Stomach (tissue), 8 donors: ENCODE measurements at regions not wholly inside any gene's neighbourhood (a gene's known extent, or its start where the extent isn't known, plus 50 kb on each side); places are given as distances from the start of the nearest gene placed in this dataset.

Source experiments
- DNase-seq, 2 donors: peaks; one replicate each; pipeline versions ENCODE4 v3.0.0 to v3.0.0-alpha.2; 2013 to 2019
- H3K27ac ChIP-seq, 5 donors: fragments of 200-600 bp in 4 of 5; sonication (generic) in 4 of 5; one replicate each; pipeline ENCODE4 v1.5.1; 2013 to 2019; ENCODE audit warnings: mild to moderate bottlenecking in 1 of 5, moderate library complexity in 1 of 5
- H3K27me3 ChIP-seq, 3 donors: fragments of 200-600 bp; sonication (generic); one replicate each; pipeline ENCODE4 v1.5.1; 2017 to 2019; ENCODE audit warnings: mixed run types in 1 of 3
- H3K36me3 ChIP-seq, 4 donors: fragments of 200-600 bp; sonication (generic); 1 replicate in 3 of 4; 2 replicates in 1 of 4; pipeline ENCODE4 v1.5.1; 2016 to 2019
- H3K4me1 ChIP-seq, 4 donors: fragments of 200-600 bp; sonication (generic); one replicate each; pipeline ENCODE4 v1.5.1; 2016 to 2019
- H3K4me3 ChIP-seq, 4 donors: fragments of 200-600 bp; sonication (generic) in 3 of 4; one replicate each; pipeline ENCODE4 v1.5.1; 2016 to 2019; ENCODE audit warnings: mild to moderate bottlenecking in 1 of 4
- H3K9me3 ChIP-seq, 4 donors: fragments of 200-600 bp; sonication (generic); one replicate each; pipeline ENCODE4 v1.5.1; 2016 to 2019
- EP300 ChIP-seq: sonication (generic); formaldehyde crosslinking; IDR thresholded peaks from one replicate; pipeline ENCODE4 v1.6.1; 2017; ENCODE audit warnings: antibody characterized with exemption
- POLR2A ChIP-seq, 4 donors: fragments of 450-650 bp; IDR thresholded peaks; one replicate each; pipeline ENCODE4 v1.6.1; 2016; ENCODE audit warnings: antibody characterized with exemption in 4 of 4, control low read depth in 2 of 4, mild to moderate bottlenecking in 1 of 4, moderate library complexity in 1 of 4
- POLR2AphosphoS5 ChIP-seq, 3 donors: sonication (generic); formaldehyde crosslinking; IDR thresholded peaks; one replicate each; pipeline ENCODE4 v1.6.1; 2016; ENCODE audit warnings: antibody characterized with exemption in 3 of 3
- WGBS, 5 donors: extraction: QIAGEN DNeasy Blood & Tissue Kit in 3 of 5; methylation state at CpG; one replicate each; pipeline versions ENCODE4 v1.1.5 to v1.1.7; 2013 to 2018; 5-methylcytosine and 5-hydroxymethylcytosine counted together
- intact Hi-C: fragments of 100-400 bp; cut with DNase I; formaldehyde crosslinking; loops from one replicate; pipeline ENCODE4 v1.15.1; 2023; ENCODE audit warnings: low total_unique reads
- TF ChIP-seq, protein P1 (sequence below), 7 experiments: fragments of 450-650 bp in 4 of 7; fragments of 200-600 bp in 3 of 7; sonication (generic) in 3 of 7; IDR thresholded peaks; one replicate each; pipeline ENCODE4 v1.5.1; 2016 to 2019; ENCODE audit warnings: antibody characterized with exemption in 7 of 7, control low read depth in 2 of 7, mild to moderate bottlenecking in 1 of 7
- donor health status: healthy with polysubstance abuse.
- donor health status: Bipolar disorder and iron deficiency.
- donor health status: healthy.

DNA sequence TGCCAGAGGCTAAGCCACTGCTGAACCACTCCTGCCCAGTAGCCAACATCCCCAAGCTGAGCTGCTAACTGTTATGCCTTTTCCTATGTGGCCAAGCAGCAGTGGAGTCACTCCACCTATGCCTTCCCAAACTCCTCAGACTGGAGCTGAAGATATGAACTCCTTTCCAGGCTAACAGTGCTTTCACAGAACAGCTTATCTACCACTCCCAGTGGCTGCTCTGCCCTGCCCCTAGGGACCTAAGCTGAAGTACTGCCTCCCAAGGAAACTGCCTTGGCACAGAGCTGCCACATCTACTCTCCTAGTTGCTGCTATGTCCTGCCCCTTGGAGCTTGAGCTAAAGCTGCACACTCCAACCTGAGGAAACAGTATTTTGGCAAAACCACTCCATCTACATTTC, 275.9 kb downstream of the RBM43 start:
- DNase-seq: no peak
- Histone ChIP-seq H3K27ac (no peak overlapping the region), H3K4me1 (peaks cover 0 to 9% (median 0%) of the 10 kb centered on the region in 4 donors), H3K9me3 (peaks cover 0 to 28% (median 15%) of the 10 kb centered on the region in 4 donors), H3K27me3 (no peaks in the 10 kb centered on the region), H3K36me3 (no peaks in the 10 kb centered on the region), H3K4me3 (no peak overlapping the region)
- intact Hi-C loops: no loop called here
- no peak for TF ChIP-seq POLR2AphosphoS5 (IDR thresholded peaks at IDR 0.05)
- TF ChIP-seq, protein P1, sequence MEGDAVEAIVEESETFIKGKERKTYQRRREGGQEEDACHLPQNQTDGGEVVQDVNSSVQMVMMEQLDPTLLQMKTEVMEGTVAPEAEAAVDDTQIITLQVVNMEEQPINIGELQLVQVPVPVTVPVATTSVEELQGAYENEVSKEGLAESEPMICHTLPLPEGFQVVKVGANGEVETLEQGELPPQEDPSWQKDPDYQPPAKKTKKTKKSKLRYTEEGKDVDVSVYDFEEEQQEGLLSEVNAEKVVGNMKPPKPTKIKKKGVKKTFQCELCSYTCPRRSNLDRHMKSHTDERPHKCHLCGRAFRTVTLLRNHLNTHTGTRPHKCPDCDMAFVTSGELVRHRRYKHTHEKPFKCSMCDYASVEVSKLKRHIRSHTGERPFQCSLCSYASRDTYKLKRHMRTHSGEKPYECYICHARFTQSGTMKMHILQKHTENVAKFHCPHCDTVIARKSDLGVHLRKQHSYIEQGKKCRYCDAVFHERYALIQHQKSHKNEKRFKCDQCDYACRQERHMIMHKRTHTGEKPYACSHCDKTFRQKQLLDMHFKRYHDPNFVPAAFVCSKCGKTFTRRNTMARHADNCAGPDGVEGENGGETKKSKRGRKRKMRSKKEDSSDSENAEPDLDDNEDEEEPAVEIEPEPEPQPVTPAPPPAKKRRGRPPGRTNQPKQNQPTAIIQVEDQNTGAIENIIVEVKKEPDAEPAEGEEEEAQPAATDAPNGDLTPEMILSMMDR (IDR thresholded peaks at IDR 0.05): no peak
- no peak for TF ChIP-seq POLR2A (IDR thresholded peaks at IDR 0.05)
- TF ChIP-seq EP300: no peak

DNA sequence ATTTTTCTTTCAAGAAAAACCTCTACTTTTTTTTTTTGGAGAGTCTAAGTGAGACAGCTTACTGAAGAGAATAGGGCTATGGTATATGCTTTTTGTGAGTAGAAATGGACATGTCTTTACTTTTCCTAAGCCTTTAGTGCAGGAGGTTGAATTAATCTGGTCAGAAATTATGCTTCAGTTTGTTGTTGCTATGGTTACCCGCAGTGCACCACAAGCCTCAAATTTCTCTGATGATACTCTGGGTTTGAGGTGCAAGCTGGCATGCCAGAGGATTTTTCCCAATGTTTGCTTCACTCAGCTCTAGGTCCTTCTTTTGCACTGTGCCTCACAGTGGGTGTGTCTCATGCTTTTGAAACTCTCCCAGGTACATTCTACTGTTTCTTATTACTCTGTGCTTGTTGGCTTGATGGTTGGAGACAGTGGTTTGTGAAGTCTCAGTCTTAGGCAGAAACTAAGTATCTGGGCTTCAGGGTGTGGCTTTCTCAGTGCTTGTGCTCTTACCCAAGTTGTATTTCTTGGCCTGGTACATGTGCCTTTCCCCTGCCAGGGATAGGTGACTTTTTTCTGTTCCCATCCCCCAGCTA, 278.3 kb downstream of the RBM43 start:
- Histone ChIP-seq H3K4me1 (peaks cover 0 to 9% (median 0%) of the 10 kb centered on the region in 4 donors), H3K9me3 (peaks cover 0 to 17% (median 8%) of the 10 kb centered on the region in 4 donors), H3K4me3 (no peak overlapping the region), H3K27ac (no peak overlapping the region), H3K36me3 (no peaks in the 10 kb centered on the region), H3K27me3 (no peaks in the 10 kb centered on the region)
- TF ChIP-seq, protein P1 (IDR thresholded peaks at IDR 0.05): no peak
- TF ChIP-seq EP300: no peak
- TF ChIP-seq POLR2A (IDR thresholded peaks at IDR 0.05): no peak
- no peak for TF ChIP-seq POLR2AphosphoS5 (IDR thresholded peaks at IDR 0.05)
- intact Hi-C loops: no loop called here
- no peak for DNase-seq
- WGBS, 5 donors: 71 to 93% (median 85%) methylated on average over 1 of the region's 1 CpG

- H3K4me3 ChIP-seq: no peak overlapping the region
- no peaks in the 10 kb centered on the region for H3K36me3 ChIP-seq
- peak in 1 of 2 donors; percentile 60 for DNase-seq
- peaks cover 0 to 7% (median 3%) of the 10 kb centered on the region in 4 donors for H3K9me3 ChIP-seq
- intact Hi-C loops: no loop called here
- no peaks in the 10 kb centered on the region for H3K27me3 ChIP-seq
- WGBS, 5 donors: 48 to 66% (median 63%) methylated on average over 2 of the region's 2 CpGs
- H3K4me1 ChIP-seq: peaks cover 0 to 9% (median 0%) of the 10 kb centered on the region in 4 donors
- no peak overlapping the region for H3K27ac ChIP-seq
- TF ChIP-seq, protein P1 (IDR thresholded peaks at IDR 0.05): no peak
- TF ChIP-seq EP300: no peak
- TF ChIP-seq POLR2AphosphoS5 (IDR thresholded peaks at IDR 0.05): no peak
- TF ChIP-seq POLR2A (IDR thresholded peaks at IDR 0.05): no peak
These were observed 279.8 kb downstream of the RBM43 start for GRCh38 chr2:150981826-150982225.

- WGBS, 5 donors: 45 to 77% (median 62%) methylated on average over 3 of the region's 3 CpGs
- TF ChIP-seq POLR2AphosphoS5 (IDR thresholded peaks at IDR 0.05): no peak
- TF ChIP-seq, protein P1 (IDR thresholded peaks at IDR 0.05): no peak
- no peak for TF ChIP-seq POLR2A (IDR thresholded peaks at IDR 0.05)
- TF ChIP-seq EP300: no peak
- Histone ChIP-seq H3K4me1 (peaks cover 0 to 9% (median 0%) of the 10 kb centered on the region in 4 donors), H3K4me3 (no peak overlapping the region), H3K9me3 (no peaks in the 10 kb centered on the region), H3K36me3 (no peaks in the 10 kb centered on the region), H3K27me3 (no peaks in the 10 kb centered on the region), H3K27ac (no peak overlapping the region)
- DNase-seq: no peak
- intact Hi-C loops: no loop called here
These were observed 283.6 kb downstream of the RBM43 start for GRCh38 chr2:150978053-150978452.
